Stimulated activated CD8-positive, alpha-beta memory T cell treated with anti-CD3 and anti-CD28 coated beads, Interleukin-12 subunit alpha, Interleukin-12 subunit beta, amount 100 ng/mL, for 24 hours (primary cell): ENCODE measurements at regions not wholly inside any gene's neighbourhood (a gene's known extent, or its start where the extent isn't known, plus 50 kb on each side); places are given as distances from the start of the nearest gene placed in this dataset.
"Not testable (repeated sequence)": the region's sequence is repeated elsewhere in the genome, so short reads cannot be mapped to it uniquely, and the experiment has no call there.

Source experiments
- DNase-seq: peaks from one replicate; pipeline ENCODE4 v3.0.0-alpha.2; 2020; ENCODE audit errors: extremely low read depth

GRCh38 chr6:158886346-158886977 lies 67.3 kb upstream of the EZR start:
- not testable (repeated sequence) for DNase-seq

- not testable (repeated sequence) for DNase-seq
These were observed 62.7 kb upstream of the EZR start for GRCh38 chr6:158881884-158882283.

- DNase-seq: not testable (repeated sequence)
These were observed 62.1 kb upstream of the EZR start for GRCh38 chr6:158881276-158881675.

- no peak for DNase-seq
These were observed 60.0 kb upstream of the EZR start for GRCh38 chr6:158879180-158879579.

GRCh38 chr6:158877716-158878115 lies 58.5 kb upstream of the EZR start:
- no peak for DNase-seq

GRCh38 chr6:158876886-158877285 lies 57.7 kb upstream of the EZR start:
- no peak for DNase-seq

- no peak for DNase-seq
These were observed 51.4 kb upstream of the EZR start for GRCh38 chr6:158870649-158870957.

GRCh38 chr6:158869826-158870648 lies 50.9 kb upstream of the EZR start:
- DNase-seq: no peak

GRCh38 chr6:158868890-158869825 lies 50.0 kb upstream of the EZR start:
- DNase-seq: peak; percentile 90
